ENCODE measurements at regions not wholly inside any gene's neighbourhood (a gene's known extent, or its start where the extent isn't known, plus 50 kb on each side); places are given as distances from the start of the nearest gene placed in this dataset.

DNA sequence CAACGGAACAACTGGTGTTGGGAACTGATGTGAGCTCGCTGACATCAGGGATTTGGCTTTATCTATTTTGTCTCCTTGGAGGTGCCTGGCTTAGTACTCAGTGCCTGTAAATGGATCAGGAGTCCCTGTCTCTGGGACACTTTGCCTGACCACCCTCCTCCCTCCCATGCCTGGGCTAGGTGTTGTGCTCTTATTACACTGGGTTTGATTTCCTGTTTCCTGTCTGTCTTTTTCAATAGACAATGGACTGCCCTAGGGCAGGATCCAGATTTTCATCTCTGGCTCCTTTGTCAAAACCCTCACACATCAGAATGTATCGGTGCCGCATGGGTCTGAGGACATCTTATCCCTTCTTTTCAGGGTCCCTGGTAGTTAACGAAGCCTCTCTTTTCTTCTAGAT lies 223.6 kb upstream of the ASIC2 start:
- TF ChIP-seq, protein P1, sequence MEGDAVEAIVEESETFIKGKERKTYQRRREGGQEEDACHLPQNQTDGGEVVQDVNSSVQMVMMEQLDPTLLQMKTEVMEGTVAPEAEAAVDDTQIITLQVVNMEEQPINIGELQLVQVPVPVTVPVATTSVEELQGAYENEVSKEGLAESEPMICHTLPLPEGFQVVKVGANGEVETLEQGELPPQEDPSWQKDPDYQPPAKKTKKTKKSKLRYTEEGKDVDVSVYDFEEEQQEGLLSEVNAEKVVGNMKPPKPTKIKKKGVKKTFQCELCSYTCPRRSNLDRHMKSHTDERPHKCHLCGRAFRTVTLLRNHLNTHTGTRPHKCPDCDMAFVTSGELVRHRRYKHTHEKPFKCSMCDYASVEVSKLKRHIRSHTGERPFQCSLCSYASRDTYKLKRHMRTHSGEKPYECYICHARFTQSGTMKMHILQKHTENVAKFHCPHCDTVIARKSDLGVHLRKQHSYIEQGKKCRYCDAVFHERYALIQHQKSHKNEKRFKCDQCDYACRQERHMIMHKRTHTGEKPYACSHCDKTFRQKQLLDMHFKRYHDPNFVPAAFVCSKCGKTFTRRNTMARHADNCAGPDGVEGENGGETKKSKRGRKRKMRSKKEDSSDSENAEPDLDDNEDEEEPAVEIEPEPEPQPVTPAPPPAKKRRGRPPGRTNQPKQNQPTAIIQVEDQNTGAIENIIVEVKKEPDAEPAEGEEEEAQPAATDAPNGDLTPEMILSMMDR (IDR thresholded peaks at IDR 0.05) = no peak
- no peak for TF ChIP-seq EP300 (IDR thresholded peaks at IDR 0.05)
- no peak for TF ChIP-seq POLR2A (IDR thresholded peaks at IDR 0.05)
